HG02623 (cell line): ENCODE measurements at regions not wholly inside any gene's neighbourhood (a gene's known extent, or its start where the extent isn't known, plus 50 kb on each side); places are given as distances from the start of the nearest gene placed in this dataset.
"Not testable (repeated sequence)": the region's sequence is repeated elsewhere in the genome, so short reads cannot be mapped to it uniquely, and the experiment has no call there.

Experiments
- ATAC-seq: cut with Tn5 transposase; IDR thresholded peaks from one replicate; pipeline ENCODE4 v1.9.1; 2021; ENCODE audit warnings: moderate library complexity; ENCODE audit not compliant: unreplicated experiment

- no peak for ATAC-seq
These were observed 175.9 kb downstream of the ENC1 start for GRCh38 chr5:74464512-74465209.

GRCh38 chr5:74462356-74462755, 178.2 kb downstream of the ENC1 start:
- no peak for ATAC-seq

DNA sequence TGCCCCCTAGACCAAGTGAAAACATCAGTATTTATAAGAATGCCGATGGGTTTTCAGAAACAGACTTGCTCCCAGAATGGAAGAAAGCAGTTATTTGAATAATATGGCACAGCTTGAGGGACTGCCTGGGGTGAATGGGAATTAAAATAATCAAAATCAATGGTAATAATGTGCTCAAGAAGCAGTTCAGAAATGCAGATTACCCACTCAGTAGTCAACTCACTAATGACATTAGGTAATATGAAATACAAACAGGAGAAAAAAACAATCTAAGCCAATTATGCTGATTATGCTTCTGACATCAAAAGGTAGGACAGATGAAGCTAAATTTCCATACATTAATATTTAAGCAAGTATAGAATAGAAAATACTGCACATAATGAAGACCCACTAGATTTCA, 179.3 kb downstream of the ENC1 start:
- ATAC-seq: no peak

- no peak for ATAC-seq
These were observed 179.8 kb downstream of the ENC1 start for GRCh38 chr5:74460694-74461093.

DNA sequence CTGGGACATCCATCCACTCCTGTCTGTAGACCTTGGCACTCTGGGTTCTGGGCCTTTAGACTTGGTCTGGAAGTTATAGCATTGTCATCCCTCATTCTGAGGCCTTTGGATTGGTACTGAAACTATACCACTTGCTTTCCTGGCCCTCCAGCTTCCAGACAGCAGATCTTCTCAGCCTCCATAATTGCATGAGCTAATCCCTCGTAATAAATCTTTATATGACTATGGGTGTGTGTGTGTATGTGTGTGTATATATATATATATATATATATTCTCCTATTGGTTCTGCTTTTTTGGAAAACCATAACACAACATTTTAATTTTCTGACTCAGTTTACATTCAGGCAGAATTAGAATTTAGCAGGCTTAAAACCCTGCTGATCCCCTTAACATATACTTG, 180.5 kb downstream of the ENC1 start:
- no peak for ATAC-seq

DNA sequence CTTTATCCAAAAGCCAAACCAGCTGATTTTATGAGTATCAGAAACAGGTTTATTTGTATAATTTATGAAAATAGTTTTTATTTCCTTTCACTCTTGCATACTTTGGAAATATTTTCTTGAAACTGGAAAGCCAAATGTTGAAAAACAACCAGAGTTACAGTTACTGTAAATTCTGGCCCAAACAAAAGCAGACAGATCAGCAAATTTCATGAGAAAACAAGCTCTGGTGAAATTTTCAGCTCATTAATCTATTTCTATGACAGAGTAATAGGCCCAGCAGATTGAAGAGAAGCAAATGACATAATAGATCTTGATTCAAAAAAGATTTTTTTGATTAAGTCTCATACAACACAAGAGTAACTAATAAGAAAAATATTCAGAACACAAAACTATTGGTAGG, 182.7 kb downstream of the ENC1 start:
- no peak for ATAC-seq

DNA sequence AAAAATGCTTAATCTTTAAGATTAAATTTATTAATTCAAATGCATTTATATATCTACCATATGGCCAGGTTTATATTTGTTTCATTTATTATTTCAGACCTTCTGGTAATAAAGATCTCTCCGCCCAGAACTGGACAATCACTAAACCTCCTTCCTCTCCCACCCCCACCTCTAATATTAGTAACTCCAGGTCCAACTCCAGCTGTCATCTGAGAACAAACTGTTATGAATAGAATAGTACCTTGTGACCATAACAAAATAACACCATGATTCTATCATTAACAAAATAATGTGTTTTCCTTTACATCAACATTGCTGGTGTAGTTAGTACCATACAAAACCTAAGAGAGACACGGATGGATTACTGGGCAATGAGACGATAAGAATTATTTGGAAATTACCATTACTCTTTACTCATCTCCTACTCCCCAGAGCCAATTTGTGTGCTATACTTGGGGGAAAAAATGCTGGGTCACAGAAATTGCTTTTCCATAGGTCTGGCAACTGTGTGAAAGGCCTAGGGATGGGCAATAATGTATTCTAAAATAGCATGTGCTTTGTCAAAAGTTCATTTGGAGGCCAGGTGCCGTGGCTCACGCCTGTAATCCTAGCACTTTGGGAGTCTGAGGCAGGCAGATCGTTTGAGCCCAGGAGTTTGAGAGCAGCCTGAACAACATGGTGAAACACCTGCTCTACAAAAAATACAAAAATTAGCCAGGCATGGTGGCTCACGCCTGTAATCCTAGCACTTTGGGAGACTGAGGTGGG, 186.1 kb downstream of the ENC1 start:
- no peak for ATAC-seq

DNA sequence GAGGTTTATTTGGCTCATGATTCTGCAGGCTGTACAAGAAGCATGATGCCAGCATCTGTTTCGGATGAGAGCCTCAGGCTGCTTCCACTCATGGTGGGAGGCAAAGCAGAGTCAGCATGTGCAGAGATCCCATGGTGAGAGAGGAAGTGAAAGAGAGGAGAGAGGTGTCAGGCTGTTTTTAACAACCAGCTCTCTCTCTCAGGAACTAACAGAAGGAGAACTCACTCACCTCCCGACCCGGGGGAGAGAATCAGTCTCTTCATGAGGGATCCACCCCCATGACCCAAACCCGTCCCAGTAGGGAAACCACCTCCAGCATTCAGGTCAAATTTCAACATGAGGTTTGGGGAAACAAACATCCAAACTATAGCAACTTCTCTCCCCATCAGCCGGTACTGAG, 187.7 kb downstream of the ENC1 start:
- ATAC-seq: no peak

- ATAC-seq: no peak
These were observed 190.4 kb downstream of the ENC1 start for GRCh38 chr5:74450095-74450494.

- no peak for ATAC-seq
These were observed 193.7 kb downstream of the ENC1 start for GRCh38 chr5:74446725-74447241.

- no peak for ATAC-seq
These were observed 198.1 kb downstream of the ENC1 start for GRCh38 chr5:74442466-74442865.

GRCh38 chr5:74441616-74442015, 198.9 kb downstream of the ENC1 start:
- no peak for ATAC-seq

- no peak for ATAC-seq
These were observed 200.2 kb downstream of the ENC1 start for GRCh38 chr5:74440341-74440740.

DNA sequence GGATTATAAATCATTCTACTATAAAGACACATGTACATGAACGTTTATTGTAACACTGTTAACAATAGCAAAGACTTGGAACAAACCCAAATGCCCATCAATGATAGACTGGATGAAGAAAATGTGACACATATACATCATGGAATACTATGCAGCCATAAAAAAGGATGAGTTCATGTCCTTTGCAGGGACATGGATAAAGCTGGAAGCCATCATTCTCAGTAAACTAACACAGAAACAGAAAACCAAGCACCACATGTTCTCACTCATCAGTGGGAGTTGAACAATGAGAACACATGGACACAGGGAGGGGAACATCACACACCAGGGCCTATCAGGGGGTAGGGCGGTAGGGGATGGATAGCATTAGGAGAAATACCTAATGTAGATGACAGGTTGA, 202.7 kb downstream of the ENC1 start:
- not testable (repeated sequence) for ATAC-seq

DNA sequence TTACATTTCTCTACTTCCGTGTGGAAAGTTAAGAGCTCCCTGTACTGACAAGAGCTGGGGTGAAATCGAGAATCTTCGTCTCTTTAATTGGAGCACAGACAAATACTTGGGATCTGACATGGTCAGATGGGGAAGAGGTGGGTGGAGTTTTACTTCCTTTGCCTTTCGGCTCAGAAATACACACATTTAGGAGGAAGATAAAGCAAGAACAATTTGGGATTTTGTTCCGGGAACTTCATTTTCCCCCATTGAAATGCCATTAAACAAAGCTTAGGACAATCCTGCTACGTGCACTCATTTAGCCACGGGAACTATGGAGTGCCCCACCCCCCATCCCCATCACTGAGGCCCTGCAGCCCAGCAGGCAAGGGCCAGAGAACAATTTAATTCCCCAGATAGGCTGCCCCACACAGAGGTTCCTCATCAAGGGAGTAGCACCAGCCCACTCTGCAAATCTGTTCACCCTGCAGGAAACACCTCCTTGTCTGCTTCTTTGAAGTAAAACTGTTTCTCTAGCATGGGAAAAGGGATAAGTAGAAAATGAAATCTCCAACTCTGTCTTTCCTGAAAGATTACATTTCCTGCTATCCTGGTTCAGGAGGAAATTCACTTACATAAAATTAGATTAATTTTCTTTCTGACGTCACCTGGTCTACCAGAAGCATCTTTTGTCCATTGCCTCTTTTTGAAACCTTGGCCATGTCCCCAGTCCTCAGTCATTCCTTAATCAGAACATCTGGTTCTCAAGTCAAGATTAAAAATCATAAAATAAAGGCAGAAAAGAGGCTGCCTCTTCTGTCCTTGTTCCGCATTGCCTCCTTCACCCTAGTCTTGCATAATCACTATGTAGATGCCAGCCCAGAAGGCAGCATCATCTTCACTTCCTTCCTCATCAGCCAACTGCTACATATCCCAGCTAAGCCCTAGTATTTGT, 206.4 kb downstream of the ENC1 start:
- ATAC-seq: no peak

- ATAC-seq: no peak
These were observed 207.2 kb downstream of the ENC1 start for GRCh38 chr5:74433255-74433895.

- no peak for ATAC-seq
These were observed 207.8 kb downstream of the ENC1 start for GRCh38 chr5:74432721-74433120.

DNA sequence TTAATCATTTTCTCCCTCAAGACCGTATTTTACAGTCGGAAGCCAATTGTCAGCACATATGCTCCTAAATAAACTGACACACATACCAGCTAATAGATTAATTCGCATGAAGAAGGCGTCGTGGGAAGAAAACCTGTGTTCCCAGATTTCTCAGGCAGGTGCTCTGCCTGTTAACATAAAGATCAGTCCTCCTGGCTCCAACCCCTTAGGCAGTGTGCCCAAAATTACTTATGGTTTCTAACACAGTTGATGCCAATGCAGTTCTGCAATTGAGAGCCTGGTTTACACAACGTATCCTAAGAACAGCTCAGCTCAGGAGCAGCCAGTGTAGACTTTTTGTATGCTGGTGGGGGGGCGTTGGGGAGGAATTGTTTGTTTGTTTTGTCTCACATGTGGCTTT, 208.3 kb downstream of the ENC1 start:
- ATAC-seq: no peak

DNA sequence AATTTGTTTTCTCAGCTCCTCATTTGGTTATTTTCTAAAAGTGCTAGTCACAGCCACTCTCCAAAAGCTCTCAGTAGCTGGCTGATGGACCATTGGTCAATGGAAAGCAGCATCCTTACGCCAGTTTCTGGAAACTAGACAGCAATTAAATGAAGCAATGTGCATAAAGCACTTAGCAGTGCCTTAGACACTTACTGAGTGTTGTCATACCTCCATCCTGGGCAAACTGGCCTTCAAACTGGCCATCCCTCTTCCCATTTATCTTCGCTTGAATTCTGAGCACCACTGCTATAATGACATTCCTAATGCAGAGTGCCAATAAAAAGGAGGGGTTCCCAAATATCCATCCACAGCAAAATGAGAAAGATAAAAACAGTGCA, 209.2 kb downstream of the ENC1 start:
- no peak for ATAC-seq

GRCh38 chr5:74430631-74431289, 209.8 kb downstream of the ENC1 start:
- ATAC-seq: no peak
